8988T (cell line): ENCODE measurements at regions not wholly inside any gene's neighbourhood (a gene's known extent, or its start where the extent isn't known, plus 50 kb on each side); places are given as distances from the start of the nearest gene placed in this dataset.

Source experiments
- DNase-seq: peaks from one replicate; pipeline ENCODE4 v3.0.0; 2011

DNA sequence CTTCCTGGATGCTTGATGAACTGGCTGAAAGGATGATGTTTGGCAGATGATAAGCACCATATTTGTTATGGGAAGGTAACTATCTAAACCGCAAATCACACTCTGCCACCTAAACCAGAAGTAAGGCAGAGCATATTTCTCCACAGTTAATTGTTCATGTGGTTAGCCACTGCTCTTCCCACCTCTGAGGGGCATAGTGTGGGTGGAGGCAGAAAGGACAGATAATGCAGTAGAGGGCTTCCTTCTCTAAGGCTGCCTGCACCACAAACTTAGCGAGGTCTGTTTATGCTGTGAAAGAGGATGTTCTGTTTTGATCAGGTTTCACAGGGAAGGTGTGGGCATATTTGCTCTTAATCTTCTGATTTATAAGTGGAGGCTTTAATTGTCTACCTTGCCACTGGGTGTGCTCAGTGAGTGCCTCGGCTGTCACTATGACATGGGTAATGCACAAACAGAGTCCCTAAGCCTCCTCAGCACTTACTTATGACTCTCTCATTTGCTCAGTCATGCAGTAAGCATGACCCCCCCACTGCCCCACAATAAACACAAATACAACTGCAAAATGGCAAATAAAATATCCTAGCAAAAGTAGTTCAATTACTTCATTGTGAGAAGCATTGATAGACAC is 401.0 kb downstream of the TMA16 start:
- no peak for DNase-seq

DNA sequence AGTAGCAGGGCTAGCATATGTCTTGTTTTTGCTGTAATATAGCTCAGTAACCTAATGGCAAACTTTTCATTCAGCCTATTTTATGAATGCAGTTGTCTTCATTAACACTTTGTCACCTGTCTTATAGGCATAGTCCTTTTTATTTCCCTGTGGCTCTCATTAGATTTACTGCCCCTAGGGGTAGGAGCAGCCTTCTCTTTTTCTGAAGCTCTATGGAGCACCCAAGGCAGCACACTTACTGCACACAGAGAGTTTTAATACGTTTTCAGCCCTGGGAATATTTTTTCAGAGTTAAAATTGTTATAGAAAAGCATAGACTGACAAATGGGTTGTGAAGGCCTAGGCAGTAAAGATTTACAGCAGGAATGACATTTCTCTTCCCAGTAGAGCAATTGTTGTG is 406.8 kb downstream of the TMA16 start:
- DNase-seq, result no peak

DNA sequence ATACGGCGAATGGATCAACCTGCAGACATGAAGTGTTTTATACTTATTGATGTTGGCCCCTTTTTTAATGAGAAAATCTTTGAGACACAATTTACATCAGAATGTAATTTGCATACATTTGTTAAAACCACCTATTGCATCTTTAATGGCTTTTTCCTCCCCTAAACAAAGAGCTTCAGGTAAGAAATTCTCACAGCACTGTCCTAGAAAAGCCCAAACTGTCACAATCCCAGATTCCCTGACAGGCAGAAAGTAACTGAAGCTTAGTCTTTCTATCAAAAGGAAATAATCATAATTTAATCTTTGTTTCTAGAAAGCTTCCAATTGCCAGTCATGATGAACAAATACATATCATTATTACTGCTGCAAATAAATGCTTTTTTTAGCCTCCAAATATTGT is 407.9 kb downstream of the TMA16 start:
- no peak for DNase-seq

DNA sequence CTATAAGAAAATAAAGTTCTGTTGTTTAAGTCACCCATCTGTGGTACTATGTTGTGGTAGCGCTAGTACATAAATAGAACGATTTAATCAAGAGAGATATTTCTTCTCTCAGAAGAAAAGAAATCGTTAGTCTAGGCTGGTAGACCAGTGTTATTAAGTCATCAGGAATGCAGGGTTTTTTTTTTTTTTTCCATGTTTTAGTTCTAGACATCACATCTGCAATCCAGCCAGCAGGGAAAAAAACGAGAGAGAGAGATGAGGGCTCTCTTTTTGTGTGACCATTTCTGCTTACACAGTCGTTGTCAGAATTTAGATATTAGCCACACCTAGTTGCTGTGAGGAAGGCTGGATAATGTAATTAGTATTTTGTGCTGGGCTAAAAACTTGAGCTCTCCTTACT is 417.4 kb downstream of the TMA16 start:
- no peak for DNase-seq

DNA sequence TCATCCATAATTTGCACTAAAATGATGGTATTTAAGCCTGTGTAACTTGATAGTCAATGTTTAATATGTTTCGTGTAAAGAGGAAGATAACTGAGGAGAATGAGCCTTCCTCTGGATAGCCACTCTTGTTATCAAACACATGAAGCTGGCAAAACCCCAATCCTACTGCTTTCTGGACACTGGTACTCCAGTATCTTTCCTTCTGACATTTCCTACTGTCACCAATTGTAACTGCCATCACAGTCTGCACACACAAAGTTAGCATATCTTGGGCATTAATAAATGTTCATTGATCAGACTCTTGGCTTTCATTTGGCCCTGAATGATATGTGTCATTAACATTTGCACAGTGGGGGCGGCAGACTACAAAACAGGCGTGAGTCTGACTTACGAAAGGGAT is 419.1 kb downstream of the TMA16 start:
- DNase-seq, result no peak

DNA sequence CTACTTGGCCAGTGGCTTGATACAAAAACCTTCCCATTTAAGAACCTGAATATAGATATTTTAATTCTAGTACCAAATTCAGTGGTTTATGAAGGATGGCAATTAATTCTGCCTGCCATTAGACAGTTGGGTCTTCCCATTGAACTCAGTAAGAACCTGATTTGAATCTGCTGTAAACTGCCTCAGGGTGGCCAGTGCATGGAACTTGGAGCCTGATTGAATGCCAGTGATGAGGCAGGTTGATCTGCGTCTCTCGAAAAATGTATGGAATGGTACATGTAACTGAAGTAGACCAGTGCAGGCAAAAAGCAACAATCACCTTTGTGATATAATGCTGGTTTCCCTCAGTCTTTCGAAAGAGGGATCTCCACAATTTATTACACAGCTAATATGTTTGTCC is 421.4 kb downstream of the TMA16 start:
- no peak for DNase-seq

DNA sequence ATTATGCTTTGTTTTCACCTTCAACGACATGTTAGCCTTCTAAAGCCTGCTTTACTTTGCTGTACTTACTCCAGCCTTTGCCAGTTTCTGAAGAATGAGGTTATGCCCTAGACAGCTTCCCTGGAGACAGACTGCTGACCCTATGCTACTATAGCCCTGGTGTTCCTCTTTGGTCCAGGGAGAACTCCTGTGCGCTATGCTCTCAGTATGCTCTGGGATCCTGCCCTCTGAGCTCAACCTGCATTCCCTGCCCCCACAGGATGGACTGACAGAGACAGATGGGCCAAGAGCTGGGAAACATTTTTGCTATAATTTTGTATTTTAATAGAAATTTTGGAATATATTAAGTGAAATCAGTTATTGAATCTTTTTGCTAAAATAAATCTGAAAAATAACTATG is 425.9 kb downstream of the TMA16 start:
- DNase-seq, result no peak

DNA sequence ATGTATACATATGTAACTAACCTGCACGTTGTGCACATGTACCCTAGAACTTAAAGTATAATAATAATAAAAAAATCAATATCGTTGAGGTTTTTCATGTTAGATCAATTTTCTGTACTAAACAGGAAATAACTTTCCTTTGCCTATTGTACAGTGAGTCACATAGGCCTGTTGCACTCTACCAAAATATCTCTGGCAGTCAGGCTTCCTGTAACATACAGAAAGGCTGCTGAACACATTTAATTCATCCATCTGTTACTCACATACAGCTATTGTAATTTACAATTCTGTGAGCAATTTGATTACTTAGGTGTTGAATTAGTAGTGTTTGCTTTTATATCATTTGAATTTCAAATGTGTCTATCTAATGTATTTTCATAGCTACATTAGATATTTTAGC is 427.8 kb downstream of the TMA16 start:
- DNase-seq, result no peak

DNA sequence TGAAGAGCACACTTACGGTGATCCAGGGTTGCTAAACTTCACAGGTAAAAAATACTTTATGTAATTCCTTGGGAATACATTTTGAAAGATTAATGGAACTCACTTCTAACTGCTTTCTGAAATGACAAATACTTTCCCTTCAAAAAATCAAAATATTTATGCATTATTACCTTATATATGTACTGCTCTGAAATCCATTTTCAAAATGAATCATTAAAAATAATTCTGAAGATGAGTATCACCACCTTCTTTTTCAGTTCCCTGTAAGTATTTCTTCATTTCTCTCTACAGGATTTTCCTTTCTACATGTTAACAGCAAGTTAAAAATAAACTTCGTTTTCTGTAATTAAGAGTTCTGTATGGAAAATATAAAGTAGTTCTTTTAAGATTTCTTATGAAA is 428.6 kb downstream of the TMA16 start:
- no peak for DNase-seq

DNA sequence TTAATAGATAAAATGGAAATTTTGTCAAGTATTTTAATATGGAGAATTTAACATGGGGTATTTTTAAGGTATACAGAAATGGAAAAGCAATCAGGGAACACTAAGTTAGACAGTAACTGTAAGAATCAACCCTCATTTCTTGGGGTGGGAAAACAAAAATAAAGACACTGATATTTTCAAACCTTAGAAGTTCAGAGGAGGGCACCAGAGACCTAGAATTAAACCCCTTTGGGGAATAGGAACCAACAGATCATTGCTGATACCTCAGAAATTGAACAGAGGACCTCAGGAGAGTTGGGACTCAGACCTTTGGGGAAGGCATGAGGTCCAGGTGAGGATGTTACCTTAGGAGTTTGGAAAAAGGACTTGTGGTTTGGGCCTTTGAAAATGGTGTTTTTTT is 435.6 kb downstream of the TMA16 start:
- no peak for DNase-seq

DNA sequence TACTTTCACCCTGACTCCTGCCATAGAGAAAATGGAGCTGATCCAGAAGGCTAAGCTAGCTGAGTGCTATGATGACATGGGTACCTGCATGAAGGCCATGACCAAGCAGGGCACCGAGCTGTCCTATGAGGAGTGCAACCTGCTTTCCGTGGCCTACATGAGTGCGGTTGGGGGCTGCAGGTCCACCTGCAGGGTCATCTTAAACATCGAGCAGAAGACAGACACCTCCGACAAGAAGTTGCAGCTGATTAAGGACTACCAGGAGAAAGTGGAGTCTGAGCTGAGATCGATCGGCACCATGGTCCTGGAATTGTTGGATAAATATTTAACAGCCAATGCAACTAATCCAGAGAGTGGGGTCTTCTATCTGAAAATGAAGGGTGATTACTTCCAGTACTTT is 438.0 kb downstream of the TMA16 start:
- DNase-seq, result no peak

DNA sequence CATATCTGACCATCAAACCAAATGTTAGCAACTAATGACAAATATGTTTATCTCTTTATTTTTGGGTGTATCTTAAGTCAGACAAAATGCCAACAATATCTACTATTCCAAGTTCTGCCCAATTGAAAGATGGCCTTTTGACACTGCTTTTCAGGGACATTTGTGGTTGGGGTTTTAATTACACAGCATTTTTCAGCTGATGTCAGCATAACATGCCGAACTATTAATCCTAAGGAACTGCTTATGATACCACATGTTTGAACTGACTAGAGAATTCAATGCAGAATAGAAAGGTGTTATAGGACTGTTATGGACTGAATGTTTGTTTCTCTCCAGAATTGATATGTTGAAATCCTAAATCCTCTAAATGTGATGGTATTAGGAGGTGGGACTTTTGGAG is 445.1 kb downstream of the TMA16 start:
- no peak for DNase-seq

DNA sequence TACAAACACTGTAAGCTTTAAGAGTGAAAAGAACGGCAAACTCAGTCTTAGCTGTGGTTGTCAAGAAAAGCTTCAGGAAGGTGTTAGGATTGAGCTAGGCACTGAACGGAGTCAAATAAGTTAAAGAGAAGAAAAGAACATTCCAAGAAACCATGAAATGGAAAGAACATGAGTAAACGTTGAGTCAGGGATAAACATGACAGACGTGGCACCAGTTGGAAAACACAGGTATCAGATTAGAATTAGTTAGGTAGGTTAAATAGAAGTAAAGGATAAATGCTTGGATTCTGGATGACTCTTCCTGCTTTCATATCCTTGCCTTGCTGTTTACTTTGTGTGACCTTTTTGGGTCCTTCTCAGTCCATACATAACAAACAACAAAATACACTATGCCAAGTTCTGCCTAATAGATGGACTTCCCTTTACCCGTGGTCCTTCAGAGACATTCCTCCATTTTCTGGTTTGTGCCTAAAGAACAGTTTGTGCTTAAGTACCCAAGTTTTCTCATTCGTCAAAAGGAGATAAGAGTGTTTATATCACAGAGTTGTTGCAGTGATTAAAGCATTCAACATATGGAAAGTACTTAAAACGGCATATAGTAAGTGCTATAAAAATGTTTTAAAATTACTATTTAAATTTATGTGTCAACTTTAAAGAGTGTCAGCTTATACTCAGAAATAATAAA is 446.9 kb downstream of the TMA16 start:
- DNase-seq, result no peak

DNA sequence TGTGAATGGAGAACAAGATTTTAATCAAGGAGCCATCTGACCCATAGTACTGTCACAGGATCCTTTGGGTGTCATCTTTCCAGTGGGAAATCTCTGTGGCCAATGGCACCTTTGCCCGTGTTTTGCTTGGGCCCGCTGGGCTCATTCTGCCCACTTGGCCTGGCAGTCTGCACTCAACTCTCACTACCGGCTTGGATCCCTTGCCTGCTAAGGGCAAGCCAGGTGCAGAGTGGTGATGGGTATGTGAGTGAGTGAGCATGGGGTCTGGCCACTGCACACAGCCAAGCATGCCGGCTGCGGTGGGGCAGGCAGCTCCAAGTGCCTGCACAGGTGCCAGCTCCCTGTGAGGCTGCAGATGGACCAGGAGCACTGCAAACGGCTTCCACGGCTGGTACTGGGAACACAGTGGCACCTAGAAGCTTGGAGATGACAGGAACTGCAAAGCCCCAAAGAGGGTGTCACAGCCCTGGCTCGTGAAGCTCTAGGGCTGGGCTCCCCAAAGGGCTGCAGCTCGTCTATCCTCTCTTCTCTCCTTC is 454.5 kb downstream of the TMA16 start:
- no peak for DNase-seq

DNA sequence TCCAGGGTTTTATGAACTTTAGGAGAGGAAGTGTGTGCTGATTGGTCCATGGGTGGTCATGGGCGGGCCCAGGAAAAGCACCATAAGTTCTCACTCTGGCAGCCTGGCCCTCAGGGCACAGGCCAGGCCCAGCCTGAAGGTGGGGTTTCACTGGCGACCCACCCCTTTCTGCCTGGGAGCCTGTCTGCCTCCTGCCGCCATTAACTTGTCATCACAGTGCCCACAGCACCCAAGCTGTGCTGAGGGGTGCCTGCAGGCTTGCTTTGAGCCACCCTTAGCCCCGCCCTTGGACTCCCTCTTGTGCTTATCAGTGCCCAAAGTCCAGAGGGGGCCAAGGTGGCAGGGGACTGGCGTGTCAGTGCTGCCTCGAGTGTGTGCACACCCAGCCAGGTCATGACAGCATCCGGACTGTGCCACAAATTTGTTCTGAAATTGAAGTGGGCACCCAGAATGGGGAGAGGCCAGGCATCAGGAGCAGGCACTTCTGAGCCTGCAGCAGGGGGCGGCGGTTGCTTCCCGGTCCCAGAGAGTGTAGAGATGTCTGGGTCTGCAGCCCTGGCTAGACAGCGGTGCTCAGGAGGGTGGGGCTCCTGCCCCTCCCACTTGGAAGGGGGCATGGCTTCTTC is 455.6 kb downstream of the TMA16 start:
- DNase-seq, result no peak

DNA sequence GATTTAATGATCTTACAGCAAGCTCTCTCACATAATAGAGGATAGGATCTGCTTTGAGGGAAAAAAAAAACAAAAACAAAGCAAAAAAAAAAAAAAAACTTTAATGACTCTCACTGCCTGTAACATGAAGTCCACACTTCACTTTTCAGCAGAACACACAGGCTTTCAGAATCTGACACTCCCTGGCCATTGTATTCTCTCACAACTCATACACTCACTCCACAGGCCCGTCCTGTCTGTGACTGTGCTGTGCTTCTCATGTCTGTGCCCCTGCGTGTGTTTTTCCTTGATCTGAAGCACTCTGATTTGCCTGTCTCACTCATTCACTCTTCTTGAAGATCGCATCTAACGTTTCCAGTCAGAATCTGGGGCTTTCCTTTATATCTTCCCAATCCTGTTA is 460.8 kb downstream of the TMA16 start:
- no peak for DNase-seq

DNA sequence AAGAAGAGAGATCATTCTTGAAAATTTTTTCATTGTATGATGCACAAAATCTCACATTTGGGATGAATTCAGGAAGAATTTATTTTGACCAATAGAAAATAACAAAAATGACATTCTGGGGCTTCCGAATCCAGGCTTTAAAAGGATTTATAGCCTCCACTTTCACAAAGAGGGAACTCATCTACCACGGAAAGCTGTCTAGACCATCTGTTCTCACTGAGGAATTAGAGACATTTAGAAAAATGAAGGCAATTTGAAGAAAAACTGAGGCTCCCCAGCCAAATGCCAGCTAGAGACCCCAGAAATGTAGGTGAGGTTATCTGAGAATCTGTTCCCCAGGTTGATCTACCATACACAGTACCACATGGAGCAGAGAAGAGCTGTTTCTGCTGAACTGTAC is 464.3 kb downstream of the TMA16 start:
- DNase-seq, result no peak

DNA sequence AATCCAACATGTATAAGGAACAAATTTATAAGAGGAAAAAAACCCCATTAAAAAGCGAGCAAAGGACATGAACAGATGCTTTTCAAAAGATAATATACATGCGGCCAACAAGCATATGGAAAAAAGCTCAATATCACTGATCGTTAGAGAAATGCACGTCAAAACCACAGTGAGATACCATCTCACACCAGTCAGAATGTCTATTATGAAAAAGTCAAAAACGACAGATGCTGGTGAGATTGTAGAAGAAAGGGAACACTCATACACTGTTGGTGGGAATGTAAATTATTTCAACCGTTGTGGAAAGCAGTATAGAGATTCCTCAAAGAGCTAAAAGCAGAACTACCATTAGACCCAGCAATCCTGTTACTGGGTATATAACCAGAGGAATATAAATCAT is 465.4 kb downstream of the TMA16 start:
- DNase-seq, result no peak

DNA sequence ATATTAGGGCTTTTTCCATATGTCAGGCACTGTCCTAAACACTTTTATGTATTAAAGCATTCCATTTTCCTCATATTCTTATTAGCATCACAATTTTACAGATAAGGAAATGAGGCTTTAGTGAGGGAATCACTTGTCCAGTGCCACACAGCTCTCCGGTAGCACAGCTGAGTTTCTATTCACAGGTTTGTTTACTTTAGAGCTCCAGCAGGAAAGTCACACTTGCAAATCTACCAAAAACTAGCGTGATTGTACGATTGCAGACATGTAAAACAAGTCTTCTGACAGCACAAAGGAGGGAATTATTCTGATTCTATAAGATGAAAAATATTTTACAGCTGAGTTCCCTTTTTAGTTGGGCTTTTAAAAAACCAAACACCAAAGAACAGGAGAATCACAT is 472.1 kb downstream of the TMA16 start:
- DNase-seq, result no peak

DNA sequence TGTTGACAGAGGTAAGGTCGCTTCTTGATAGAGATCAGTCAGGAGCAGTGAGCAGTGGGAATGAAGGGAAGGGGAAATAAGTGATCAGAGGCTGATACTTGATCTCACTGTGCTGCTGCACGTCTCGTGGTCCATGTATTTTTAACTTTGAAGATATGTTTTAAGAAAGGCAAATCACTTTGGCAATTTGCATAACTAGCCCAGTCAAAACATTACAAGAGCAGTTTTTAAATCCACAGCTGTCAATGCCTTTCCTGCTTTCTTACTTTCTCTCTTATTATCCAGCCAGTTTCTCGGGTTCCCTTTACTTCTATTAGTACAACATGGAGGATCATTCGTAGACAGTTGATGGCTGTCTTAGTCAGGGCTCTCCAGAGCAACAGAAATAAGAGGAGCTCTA is 472.8 kb downstream of the TMA16 start:
- no peak for DNase-seq

DNA sequence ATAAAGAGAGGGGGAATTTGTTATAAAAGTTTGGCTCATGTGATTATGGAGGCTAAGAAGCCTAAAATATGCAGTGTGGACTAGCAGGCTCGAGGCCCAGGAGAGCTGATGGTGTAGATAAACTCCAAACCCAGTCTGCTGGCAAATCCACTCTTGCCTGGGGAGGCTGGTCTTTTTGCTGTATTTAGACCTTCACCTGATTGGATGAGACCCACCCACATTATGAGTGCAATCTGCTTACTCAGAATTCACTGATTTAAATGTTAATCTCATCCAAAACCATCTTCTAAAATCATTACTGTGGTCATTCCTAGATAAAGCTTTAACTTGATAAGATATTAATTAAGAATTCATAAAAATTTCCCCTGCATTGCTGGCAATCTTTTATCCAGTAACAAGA is 473.2 kb downstream of the TMA16 start:
- DNase-seq, result no peak

DNA sequence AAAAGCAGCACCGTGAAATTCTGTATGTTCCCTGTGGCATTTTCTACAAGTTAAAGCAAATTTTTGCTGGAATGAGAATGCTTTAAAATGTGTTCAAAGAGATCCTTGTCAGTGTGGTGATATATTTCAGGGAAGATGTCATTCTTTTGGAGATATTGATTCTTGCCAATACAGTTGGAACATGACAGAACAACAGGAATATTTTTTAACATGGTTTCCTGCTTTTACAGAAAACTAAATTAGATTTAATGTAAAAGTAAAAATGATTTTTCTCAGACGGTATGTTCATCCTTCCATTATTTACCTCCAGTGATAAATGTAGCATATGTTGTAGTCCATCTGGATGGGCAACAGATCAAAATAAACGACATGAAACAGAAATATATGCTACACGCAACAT is 474.8 kb downstream of the TMA16 start:
- DNase-seq, result no peak

DNA sequence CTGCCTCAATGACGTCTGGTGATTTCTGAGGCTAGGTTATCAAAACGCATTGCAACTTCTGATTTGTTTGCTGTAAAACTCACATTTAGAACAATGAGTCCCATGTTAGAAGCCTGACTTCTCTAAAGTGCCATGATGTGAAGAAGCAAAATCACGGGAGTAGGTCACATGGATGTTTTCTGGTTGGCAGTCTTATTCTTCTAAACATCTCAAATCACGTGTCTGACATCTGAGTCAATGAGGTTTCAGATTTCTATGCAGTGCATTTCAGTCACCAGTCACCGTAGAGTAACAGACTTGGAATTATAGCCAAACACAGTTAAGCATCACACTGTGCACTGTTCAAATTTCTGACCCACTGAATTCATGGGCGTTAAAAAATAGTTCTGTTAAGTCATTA is 482.1 kb downstream of the TMA16 start:
- DNase-seq, result no peak

DNA sequence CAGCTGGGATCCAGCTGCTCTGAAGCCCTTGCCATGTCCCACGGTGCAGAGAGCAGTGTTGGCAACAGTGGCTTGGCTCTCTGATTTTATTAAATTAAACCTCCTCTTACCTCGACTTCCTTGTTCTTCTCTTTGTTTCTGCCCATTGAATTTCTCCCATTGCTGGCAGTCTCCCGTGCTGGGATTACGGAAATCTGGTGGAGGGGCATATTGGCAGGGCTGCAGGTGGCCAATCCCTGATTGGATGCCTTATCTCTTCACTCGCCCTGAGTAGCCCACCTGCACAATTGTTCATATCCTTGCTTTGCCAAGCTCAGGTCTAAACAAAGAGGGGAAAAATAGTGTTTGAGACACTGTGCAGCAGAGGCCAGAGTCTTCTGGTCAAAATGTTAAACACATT is 493.9 kb downstream of the TMA16 start:
- no peak for DNase-seq

DNA sequence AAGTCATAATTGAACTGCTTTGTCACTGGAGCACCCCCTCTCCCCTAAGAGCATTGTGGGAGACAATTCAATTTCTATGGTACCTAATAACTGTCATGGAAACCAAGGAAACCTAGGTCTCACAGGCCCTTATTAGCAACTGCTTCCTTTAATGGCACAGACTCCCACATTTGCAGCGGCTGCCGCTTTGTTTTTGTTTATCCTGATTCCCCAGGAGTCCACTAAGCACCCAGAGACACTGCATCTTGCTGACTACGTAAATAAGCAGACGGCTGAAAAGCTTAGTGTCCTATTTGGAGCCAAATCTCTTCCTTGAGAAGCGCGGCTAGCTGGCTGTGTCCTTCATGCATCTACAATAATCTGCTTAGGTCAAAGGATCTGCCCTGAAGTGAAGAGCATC is 494.4 kb downstream of the TMA16 start:
- DNase-seq, result no peak
